Osteocyte (in vitro differentiated cells): ENCODE measurements at regions not wholly inside any gene's neighbourhood (a gene's known extent, or its start where the extent isn't known, plus 50 kb on each side); places are given as distances from the start of the nearest gene placed in this dataset.

Source experiments
- DNase-seq: peaks from one replicate; pipeline ENCODE4 v3.0.0; 2021; ENCODE audit warnings: mixed read lengths; ENCODE audit not compliant: unreplicated experiment; ENCODE audit errors: extremely low spot score
- H3K27ac Mint-ChIP-seq: one replicate; pipeline ENCODE4 v1.8.0; 2021; ENCODE audit warnings: mild to moderate bottlenecking, mixed read lengths; ENCODE audit not compliant: unreplicated experiment
- H3K27me3 Mint-ChIP-seq: one replicate; pipeline ENCODE4 v1.8.0; 2021; ENCODE audit warnings: mixed read lengths; ENCODE audit not compliant: unreplicated experiment
- H3K36me3 Mint-ChIP-seq: one replicate; pipeline ENCODE4 v1.8.0; 2021; ENCODE audit warnings: mixed read lengths; ENCODE audit not compliant: unreplicated experiment
- H3K4me1 Mint-ChIP-seq: one replicate; pipeline ENCODE4 v1.8.0; 2021; ENCODE audit warnings: mixed read lengths; ENCODE audit not compliant: unreplicated experiment
- H3K4me3 Mint-ChIP-seq: one replicate; pipeline ENCODE4 v1.8.0; 2021; ENCODE audit warnings: mild to moderate bottlenecking, moderate library complexity, mixed read lengths; ENCODE audit not compliant: unreplicated experiment
- H3K9me3 Mint-ChIP-seq: one replicate; pipeline ENCODE4 v1.8.0; 2021; ENCODE audit warnings: mixed read lengths; ENCODE audit not compliant: unreplicated experiment
- CTCF ChIP-seq: fragments of 200-600 bp; sonication (generic); IDR thresholded peaks from 2 replicates; pipeline ENCODE4 v1.5.0; 2021; ENCODE audit warnings: antibody characterized with exemption, mild to moderate bottlenecking, moderate library complexity

GRCh38 chr3:168362156-168362555 lies 266.4 kb upstream of the GOLIM4 start:
- no peak overlapping the region for H3K27ac Mint-ChIP-seq
- H3K36me3 Mint-ChIP-seq, result no peaks in the 10 kb centered on the region
- H3K4me3 Mint-ChIP-seq, result no peak overlapping the region
- H3K4me1 Mint-ChIP-seq, result no peaks in the 10 kb centered on the region
- no peaks in the 10 kb centered on the region for H3K27me3 Mint-ChIP-seq
- TF ChIP-seq CTCF, result no peak
- DNase-seq, result no peak
- no peaks in the 10 kb centered on the region for H3K9me3 Mint-ChIP-seq

DNA sequence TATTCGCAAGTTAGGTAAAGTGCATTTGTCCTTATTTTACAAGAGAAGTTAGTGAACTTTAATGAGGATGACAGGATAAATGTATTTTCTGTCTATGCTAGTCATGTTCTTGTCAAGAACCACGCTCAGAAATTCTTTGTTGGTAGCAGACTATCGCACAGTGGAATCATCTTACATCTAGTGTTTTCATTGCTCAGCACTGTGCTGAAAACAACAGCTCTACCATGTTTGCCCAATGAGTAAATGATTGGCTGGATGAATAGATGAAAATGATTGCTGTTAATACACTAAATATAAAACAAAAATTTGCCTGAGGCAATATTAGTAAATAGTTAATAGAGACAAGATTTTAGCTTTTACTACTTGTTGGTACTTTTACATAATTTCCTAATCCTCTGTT lies 265.3 kb upstream of the GOLIM4 start:
- Mint-ChIP-seq H3K4me3 (no peak overlapping the region), H3K27me3 (no peaks in the 10 kb centered on the region), H3K36me3 (no peaks in the 10 kb centered on the region), H3K4me1 (no peaks in the 10 kb centered on the region), H3K9me3 (no peaks in the 10 kb centered on the region), H3K27ac (no peak overlapping the region)
- no peak for DNase-seq
- no peak for TF ChIP-seq CTCF

- no peak for DNase-seq
- Mint-ChIP-seq H3K9me3 (no peaks in the 10 kb centered on the region), H3K27ac (no peak overlapping the region), H3K4me3 (no peak overlapping the region), H3K4me1 (peaks cover 35% of the 10 kb centered on the region), H3K27me3 (no peaks in the 10 kb centered on the region), H3K36me3 (peaks cover 1% of the 10 kb centered on the region)
- TF ChIP-seq CTCF, result no peak
Measured at GRCh38 chr3:168342946-168343850, 247.5 kb upstream of the GOLIM4 start.

DNA sequence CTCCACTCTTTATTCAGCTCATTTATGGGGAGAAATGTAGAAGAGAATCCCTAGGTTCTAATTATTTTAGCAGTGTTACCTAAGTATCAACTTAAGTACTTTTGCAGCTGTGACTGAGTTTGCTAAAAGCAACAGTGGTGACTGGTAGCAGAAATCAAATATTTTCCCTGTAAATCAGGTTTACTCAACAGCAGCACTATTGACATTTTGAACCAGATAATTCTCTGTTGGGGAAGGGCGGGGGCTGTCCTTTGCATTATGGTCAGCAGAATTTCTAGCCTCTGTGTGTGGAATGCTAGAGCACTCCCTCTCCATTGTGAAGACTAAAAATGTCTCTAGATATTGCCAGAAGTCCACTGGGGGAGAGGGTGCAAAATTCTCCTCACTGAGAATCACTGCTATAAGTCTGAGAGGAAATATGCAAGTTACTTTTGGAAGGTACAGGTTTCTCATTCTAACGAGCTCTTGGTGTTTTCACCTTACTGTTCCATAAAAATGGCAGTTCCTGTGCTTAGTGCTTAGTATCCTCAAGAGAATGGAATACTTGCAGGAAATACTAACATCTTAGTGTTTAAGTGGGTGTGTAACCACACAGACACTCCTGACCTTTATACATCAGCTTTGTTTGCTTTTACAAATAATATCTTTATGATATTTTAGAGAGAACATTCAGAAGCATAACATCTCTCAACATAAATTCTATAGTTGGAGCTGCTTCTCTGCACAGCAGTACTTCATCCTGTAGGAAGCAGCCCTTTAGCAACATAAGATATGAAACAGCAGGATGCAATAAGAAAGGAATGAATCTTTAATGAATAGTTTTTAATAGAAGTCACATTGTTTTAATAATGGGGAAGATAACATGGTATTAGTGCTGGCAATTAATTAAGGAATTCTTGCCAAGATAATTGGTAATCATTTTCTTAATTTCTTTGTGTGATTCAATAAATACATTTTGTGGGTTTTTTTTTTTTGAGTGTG lies 246.5 kb upstream of the GOLIM4 start:
- Mint-ChIP-seq H3K27ac (no peak overlapping the region), H3K4me1 (peaks cover 35% of the 10 kb centered on the region), H3K36me3 (no peaks in the 10 kb centered on the region), H3K27me3 (no peaks in the 10 kb centered on the region), H3K9me3 (no peaks in the 10 kb centered on the region), H3K4me3 (peak overlapping the region; percentile 6)
- no peak for DNase-seq
- no peak for TF ChIP-seq CTCF
